H1 (cell line): ENCODE measurements at regions not wholly inside any gene's neighbourhood (a gene's known extent, or its start where the extent isn't known, plus 50 kb on each side); places are given as distances from the start of the nearest gene placed in this dataset.

ENCODE experiments used
- CHD7 ChIP-seq: fragments of 300-600 bp; sonication (generic); IDR thresholded peaks from 2 replicates; pipeline ENCODE4 v1.7.1; 2012; ENCODE audit warnings: low read length, moderate library complexity, mild to moderate bottlenecking, inconsistent platforms; ENCODE audit not compliant: insufficient replicate concordance
- CTBP2 ChIP-seq: IDR thresholded peaks from 2 replicates; pipeline ENCODE4 v1.7.0; 2011; ENCODE audit warnings: borderline replicate concordance, mild to moderate bottlenecking, moderate library complexity, mixed read lengths, low read length; ENCODE audit not compliant: insufficient read depth, insufficient read length
- CTCF ChIP-seq, 3 experiments: IDR thresholded peaks; 1 replicate in 2 of 3; 2 replicates in 1 of 3; pipeline versions ENCODE4 v1.5.1 to v1.6.1; 2011; ENCODE audit warnings: low read length in 3 of 3, mild to moderate bottlenecking in 3 of 3, inconsistent platforms in 2 of 3, low read depth in 1 of 3, moderate library complexity in 1 of 3; ENCODE audit not compliant: insufficient read depth in 1 of 3; ENCODE audit errors: control extremely low read depth in 1 of 3
- HDAC6 ChIP-seq: IDR thresholded peaks from one replicate; pipeline ENCODE4 v1.7.1; 2012; ENCODE audit warnings: low read depth, mild to moderate bottlenecking, inconsistent platforms, low read length, moderate library complexity
- JUN ChIP-seq: IDR thresholded peaks from 2 replicates; pipeline ENCODE4 v1.6.1; 2011; ENCODE audit warnings: low read depth, mild to moderate bottlenecking, improper control_type of control experiment, low read length
- NANOG ChIP-seq: IDR thresholded peaks from 2 replicates; pipeline ENCODE4 v1.6.1; 2011; ENCODE audit warnings: low read length, low read depth, mild to moderate bottlenecking, inconsistent platforms; ENCODE audit not compliant: insufficient read depth, poor library complexity, severe bottlenecking
- RAD21 ChIP-seq, 2 experiments: IDR thresholded peaks in 1 of 2; conservative IDR thresholded peaks in 1 of 2; 2 replicates each; pipeline ENCODE4 v1.6.1; 2011; ENCODE audit warnings: low read depth in 2 of 2, low read length in 2 of 2, improper control_type of control experiment in 1 of 2, inconsistent platforms in 1 of 2, mild to moderate bottlenecking in 1 of 2, moderate library complexity in 1 of 2
- RXRA ChIP-seq: IDR thresholded peaks from 2 replicates; pipeline ENCODE4 v1.6.1; 2011; ENCODE audit warnings: low read depth, mild to moderate bottlenecking, low read length, moderate library complexity; ENCODE audit not compliant: insufficient read depth
- SP1 ChIP-seq: IDR thresholded peaks from 2 replicates; pipeline ENCODE4 v1.6.1; 2011; ENCODE audit warnings: low read depth, low read length

GRCh38 chr3:186469525-186469924 is 74.7 kb downstream of the CRYGS start (continued):
- no peak for TF ChIP-seq CHD7
- TF ChIP-seq RXRA: no peak
- TF ChIP-seq CTCF (IDR thresholded peaks at IDR 0.05; ENCODE audit: control extremely low read depth in 1 of 3, insufficient read depth in 1 of 3, low read depth in 1 of 3, low read length in 3 of 3): no peak
- no peak for TF ChIP-seq HDAC6
- no peak for TF ChIP-seq SP1
- TF ChIP-seq CTBP2: no peak
- TF ChIP-seq JUN: no peak
- TF ChIP-seq RAD21 (IDR thresholded peaks at IDR 0.05 in 1 of 2, conservative IDR thresholded peaks at IDR 0.05 in 1 of 2; ENCODE audit: low read depth in 2 of 2, low read length in 2 of 2): no peak
- TF ChIP-seq NANOG: no peak
